ENCODE measurements at regions not wholly inside any gene's neighbourhood (a gene's known extent, or its start where the extent isn't known, plus 50 kb on each side); places are given as distances from the start of the nearest gene placed in this dataset.

GRCh38 chr16:73147958-73148357 is 100.0 kb upstream of the ZFHX3 start:
- no peak overlapping the region for H3K27ac ChIP-seq (ENCODE audit: low read depth in 2 of 2, low read length in 1 of 2)
- H3K9me2 ChIP-seq, result no peaks in the 10 kb centered on the region
- H2AFZ ChIP-seq (ENCODE audit: low read depth), result no peak overlapping the region
- ChIA-PET POLR2A (no interaction called here), CTCF (interaction anchor here (0.7 to 1.0 kb wide), 3 partner anchors 35 to 1023 kb away, joined by 3 read pairs; no protein-coding TSS in a partner anchor)
- H3K79me2 ChIP-seq (ENCODE audit: insufficient read depth), result no peaks in the 10 kb centered on the region
- H3K4me3 ChIP-seq (ENCODE audit: low read depth in 2 of 2, low read length in 1 of 2), result no peak overlapping the region
- no peaks in the 10 kb centered on the region for H3F3A ChIP-seq (replicated peaks; ENCODE audit: insufficient read depth)
- no peaks in the 10 kb centered on the region for H4K20me1 ChIP-seq (ENCODE audit: insufficient read depth)
- no peaks in the 10 kb centered on the region for H3K9me3 ChIP-seq
- H3K36me3 ChIP-seq (replicated peaks in 1 of 2; ENCODE audit: control insufficient read depth in 1 of 2, insufficient read depth in 2 of 2, low read length in 1 of 2), result no peaks in the 10 kb centered on the region
- H3K4me1 ChIP-seq (ENCODE audit: control insufficient read depth in 1 of 2, insufficient read depth in 2 of 2, low read depth in 1 of 2, low read length in 1 of 2), result peaks cover 0 to 2% of the 10 kb centered on the region in 2 experiments; a peak in 1 of 4 replicates
- H3K4me2 ChIP-seq, result no peak overlapping the region
- H3K27me3 ChIP-seq (ENCODE audit: insufficient read depth), result no peaks in the 10 kb centered on the region
- no peak for TF ChIP-seq REST (IDR thresholded peaks at IDR 0.05; ENCODE audit: low read depth, low read length)
- TF ChIP-seq EZH2phosphoT487 (IDR thresholded peaks at IDR 0.05; ENCODE audit: borderline replicate concordance, low read depth), result no peak
- no peak for TF ChIP-seq MXI1 (IDR thresholded peaks at IDR 0.05; ENCODE audit: low read depth, low read length)
- TF ChIP-seq YY1 (IDR thresholded peaks at IDR 0.05; ENCODE audit: low read depth), result no peak
- no peak for DNase-seq
- no peak overlapping the region for H3K9ac ChIP-seq
- WGBS (ENCODE audit: low lambda C conversion rate), result 78% methylated on average over 3 of the region's 3 CpGs

GRCh38 chr16:73145166-73145880 is 97.4 kb upstream of the ZFHX3 start:
- WGBS (ENCODE audit: low lambda C conversion rate), result 81% methylated on average over 8 of the region's 10 CpGs
- H3K9ac ChIP-seq, result no peak overlapping the region
- H3K4me3 ChIP-seq (ENCODE audit: low read depth in 2 of 2, low read length in 1 of 2), result no peak overlapping the region
- DNase-seq, result no peak
- ChIA-PET CTCF (interaction anchor here (0.9 kb wide), 1 partner anchor 8 kb away, joined by 3 read pairs; no protein-coding TSS in a partner anchor), POLR2A (no interaction called here)
- no peaks in the 10 kb centered on the region for H3F3A ChIP-seq (replicated peaks; ENCODE audit: insufficient read depth)
- H2AFZ ChIP-seq (ENCODE audit: low read depth), result no peak overlapping the region
- H3K4me1 ChIP-seq (ENCODE audit: control insufficient read depth in 1 of 2, insufficient read depth in 2 of 2, low read depth in 1 of 2, low read length in 1 of 2), result peaks cover 0 to 6% of the 10 kb centered on the region in 2 experiments; a peak in 1 of 4 replicates
- H3K4me2 ChIP-seq, result no peak overlapping the region
- H3K9me3 ChIP-seq, result no peaks in the 10 kb centered on the region
- H3K9me2 ChIP-seq, result no peaks in the 10 kb centered on the region
- TF ChIP-seq FOXJ3 (CRISPR knock-in tag; IDR thresholded peaks at IDR 0.05) (no peak), GABPA (IDR thresholded peaks at IDR 0.05; ENCODE audit: low read depth) (no peak), GATA2 (CRISPR knock-in tag; IDR thresholded peaks at IDR 0.05) (no peak), SIN3A (IDR thresholded peaks at IDR 0.05; ENCODE audit: borderline replicate concordance, low read depth, low read length) (no peak)
- no peak overlapping the region for H3K27ac ChIP-seq (ENCODE audit: low read depth in 2 of 2, low read length in 1 of 2)
- no peaks in the 10 kb centered on the region for H3K79me2 ChIP-seq (ENCODE audit: insufficient read depth)
- no peaks in the 10 kb centered on the region for H4K20me1 ChIP-seq (ENCODE audit: insufficient read depth)
- H3K36me3 ChIP-seq (replicated peaks in 1 of 2; ENCODE audit: control insufficient read depth in 1 of 2, insufficient read depth in 2 of 2, low read length in 1 of 2), result no peaks in the 10 kb centered on the region
- H3K27me3 ChIP-seq (ENCODE audit: insufficient read depth), result no peaks in the 10 kb centered on the region

Data from SK-N-SH (cell line).